ENCODE measurements at regions not wholly inside any gene's neighbourhood (a gene's known extent, or its start where the extent isn't known, plus 50 kb on each side); places are given as distances from the start of the nearest gene placed in this dataset.

GRCh38 chr18:41449612-41450011 is 505.4 kb upstream of the PIK3C3 start:
- no peak for DNase-seq

GRCh38 chr18:41444943-41445342 is 510.1 kb upstream of the PIK3C3 start:
- DNase-seq = no peak

- no peak for DNase-seq
These were observed 518.3 kb upstream of the PIK3C3 start for GRCh38 chr18:41436772-41437171.

GRCh38 chr18:41418598-41418997 is 536.4 kb upstream of the PIK3C3 start:
- no peak for DNase-seq

- DNase-seq = no peak
These were observed 539.0 kb upstream of the PIK3C3 start for GRCh38 chr18:41416044-41416443.

GRCh38 chr18:41410006-41410405 is 545.0 kb upstream of the PIK3C3 start:
- DNase-seq = no peak

- no peak for DNase-seq
These were observed 548.2 kb upstream of the PIK3C3 start for GRCh38 chr18:41406834-41407233.

DNA sequence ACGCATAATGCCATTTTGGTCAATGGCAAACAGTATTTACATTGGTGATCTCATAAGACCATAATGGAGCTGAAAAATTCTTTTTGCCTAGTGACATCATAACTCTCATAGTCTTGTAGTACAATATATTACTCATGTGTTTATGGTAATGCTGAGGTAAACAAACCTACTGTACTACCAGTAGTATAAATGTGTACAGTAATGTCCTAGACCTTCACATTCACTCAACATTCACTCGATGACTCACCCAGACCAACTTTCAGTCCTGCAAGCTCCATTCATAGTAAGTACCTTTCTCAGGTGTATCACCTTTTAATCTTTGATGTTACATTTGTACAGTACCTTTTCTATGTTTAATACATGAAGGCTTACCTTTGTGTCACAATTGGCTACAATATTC is 558.2 kb upstream of the PIK3C3 start:
- DNase-seq = no peak

GRCh38 chr18:41396211-41396610 is 558.8 kb upstream of the PIK3C3 start:
- no peak for DNase-seq

GRCh38 chr18:41395695-41396094 is 559.3 kb upstream of the PIK3C3 start:
- no peak for DNase-seq

DNA sequence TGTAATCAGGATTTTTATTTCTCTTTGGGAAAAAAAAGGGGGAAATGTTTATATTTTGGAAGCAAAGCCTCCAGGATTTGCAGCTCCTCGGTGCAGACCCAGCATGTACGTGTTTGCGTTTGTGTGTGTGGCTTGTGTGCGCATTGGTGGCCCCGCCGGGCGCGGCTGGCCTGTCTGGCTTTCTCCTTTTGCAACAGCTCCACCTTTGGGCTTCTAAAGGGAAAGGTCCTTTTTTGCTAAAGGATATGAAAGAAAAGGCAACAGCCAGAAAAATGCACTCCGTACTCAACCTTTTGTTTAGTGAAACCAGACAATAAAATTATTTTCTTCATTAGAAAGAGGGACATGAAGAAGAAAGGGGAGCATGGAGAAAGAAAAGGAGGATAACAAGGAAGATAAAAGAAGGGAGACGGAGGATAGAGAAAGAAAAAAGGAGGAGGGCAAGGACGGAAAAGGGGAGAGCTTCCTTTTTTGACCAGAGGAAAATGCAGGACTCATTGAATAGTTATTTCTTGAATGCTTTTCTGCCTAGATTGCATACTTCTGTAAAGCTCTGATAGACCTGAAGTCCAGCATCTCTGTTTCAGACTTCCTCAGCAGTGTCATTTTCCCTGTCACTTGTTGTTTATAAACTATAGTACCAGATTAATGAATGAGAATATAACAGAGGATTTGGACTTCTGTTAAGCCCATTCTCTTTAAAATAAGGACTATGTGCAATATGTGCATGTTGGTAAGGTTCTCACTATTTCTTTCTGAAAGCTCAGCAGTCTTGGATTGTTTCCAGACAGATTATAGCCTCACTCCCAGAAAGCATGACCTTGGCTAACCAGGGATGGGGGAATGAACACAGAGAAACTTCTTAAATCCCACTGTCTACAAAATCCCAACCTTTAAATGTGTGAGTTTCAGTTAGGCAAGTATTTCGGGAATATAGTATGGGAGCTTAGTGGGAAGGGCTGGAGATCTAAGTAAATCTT is 563.1 kb upstream of the PIK3C3 start:
- DNase-seq = peak; percentile 64

GRCh38 chr18:41390309-41390708 is 564.7 kb upstream of the PIK3C3 start:
- no peak for DNase-seq

- DNase-seq = peak; percentile 16
These were observed 576.4 kb upstream of the PIK3C3 start for GRCh38 chr18:41378598-41378997.

DNA sequence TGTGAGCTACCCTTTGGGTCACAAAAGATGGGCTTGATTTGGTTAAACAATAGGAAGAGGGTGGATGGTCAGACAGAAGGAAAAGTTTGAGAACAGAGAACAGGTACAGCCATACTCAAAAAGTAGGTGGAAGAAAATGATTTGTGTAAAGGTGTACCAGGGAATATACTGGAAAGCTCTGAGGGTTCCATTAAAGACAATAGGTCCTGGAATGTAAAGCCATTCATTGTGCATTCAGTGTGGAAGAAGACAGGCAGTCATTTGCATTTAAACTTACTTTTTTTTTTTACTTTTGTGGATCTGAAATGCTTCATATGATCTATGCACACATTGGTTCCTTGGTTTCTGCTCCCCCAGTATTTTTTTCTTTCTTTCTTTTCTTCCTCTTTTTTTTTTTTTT is 581.4 kb upstream of the PIK3C3 start:
- no peak for DNase-seq

DNA sequence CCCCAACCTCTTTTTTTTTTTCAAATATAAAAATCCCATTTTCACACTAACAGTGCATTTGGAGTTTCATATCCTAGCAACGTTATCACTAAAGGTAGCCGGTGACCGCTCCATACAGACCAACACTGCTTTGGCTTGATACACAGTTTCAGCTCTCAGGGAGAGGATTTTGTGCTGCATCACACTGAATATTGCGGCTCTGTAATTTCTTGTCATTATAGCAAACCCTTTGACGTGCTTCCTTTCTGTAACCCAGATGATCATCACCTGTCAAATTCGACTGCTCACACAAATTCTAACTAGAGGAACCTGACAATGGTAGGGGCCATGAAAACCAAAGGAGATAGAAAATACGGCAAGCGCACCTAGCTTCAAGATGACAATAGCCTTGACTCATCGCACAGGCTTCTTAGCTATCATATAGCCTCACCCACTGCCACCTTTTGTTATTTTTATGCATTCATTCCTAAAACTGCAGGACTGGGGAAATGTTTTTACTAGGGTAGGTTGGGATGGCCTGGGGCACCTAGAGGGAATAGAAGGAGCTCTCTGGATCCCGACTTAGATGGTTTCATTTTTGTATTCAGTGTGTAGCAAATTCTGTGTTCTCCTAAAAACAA is 582.9 kb upstream of the PIK3C3 start:
- no peak for DNase-seq

- DNase-seq = no peak
These were observed 583.6 kb upstream of the PIK3C3 start for GRCh38 chr18:41371156-41372045.

GRCh38 chr18:41370740-41371139 is 584.3 kb upstream of the PIK3C3 start:
- no peak for DNase-seq

DNA sequence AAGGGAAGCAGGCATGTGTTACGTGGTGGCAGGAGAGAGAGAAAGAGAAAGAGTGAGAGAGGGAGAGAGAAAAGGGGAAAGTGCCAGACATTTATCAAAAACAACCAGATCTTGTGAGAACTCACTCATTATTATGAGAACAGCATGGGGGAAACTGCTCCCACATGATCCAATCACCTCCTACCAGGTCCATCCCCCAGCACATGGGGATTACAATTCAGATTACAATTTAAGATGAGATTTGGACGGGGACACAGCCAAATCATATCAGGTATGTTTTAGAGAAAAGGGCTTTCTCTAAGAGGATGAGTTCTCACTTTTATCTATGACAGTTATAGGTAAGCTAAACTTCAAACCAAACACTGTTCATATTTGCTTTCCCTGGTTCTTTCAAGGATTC is 597.3 kb upstream of the PIK3C3 start:
- DNase-seq = no peak

DNA sequence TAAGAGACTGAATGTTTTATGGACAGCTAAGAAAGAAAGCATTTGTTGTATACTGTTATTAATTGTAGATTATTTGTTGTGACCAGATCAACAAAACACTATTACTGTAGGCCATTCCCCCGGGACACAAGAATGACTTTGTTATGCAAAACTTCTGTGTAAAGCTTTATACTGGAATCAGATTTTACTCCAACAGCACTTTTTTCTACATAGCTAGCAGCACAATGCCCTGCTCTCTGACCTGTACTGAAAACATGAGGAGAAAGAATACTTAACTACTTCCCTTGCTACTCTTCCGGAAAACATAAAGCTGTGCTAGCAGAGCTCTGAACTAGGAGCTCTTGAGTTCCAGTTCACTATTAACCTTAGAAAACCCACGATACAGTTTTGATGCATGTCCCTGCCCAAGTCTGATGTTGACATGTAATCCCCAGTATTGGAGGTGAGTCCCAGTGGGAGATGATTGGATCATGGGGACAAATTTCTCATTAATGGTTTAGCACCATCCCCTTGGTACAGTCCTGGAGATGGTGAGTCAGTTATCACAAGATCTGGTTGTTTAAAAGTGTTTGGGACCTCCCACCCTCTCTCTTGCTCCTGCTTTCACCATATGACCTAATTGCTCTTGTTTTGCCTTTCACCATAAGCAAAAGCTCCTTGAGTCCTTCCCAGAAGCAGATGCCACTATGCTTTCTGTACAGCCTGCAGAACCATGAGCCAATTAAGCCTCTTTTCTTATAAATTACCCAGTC is 601.1 kb upstream of the PIK3C3 start:
- no peak for DNase-seq

DNA sequence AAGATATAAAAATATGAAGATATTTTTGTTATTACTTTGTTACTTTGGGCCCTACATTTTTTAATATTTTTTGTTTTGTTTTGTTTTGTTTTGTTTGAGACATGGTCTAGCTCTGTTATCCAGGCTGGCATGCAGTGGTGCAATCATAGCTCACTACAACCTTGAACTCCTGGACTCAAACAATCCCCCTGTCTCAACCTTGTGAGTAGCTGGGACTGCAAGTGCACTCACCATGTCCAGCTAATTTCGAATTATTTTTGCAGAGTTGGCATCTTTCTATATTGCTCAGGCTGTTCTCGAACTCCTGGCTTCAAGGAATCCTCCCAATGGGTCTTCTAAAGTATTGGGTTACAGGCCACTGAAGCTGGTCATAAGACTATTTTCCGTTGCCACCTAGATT is 603.6 kb upstream of the PIK3C3 start:
- DNase-seq = no peak

DNA sequence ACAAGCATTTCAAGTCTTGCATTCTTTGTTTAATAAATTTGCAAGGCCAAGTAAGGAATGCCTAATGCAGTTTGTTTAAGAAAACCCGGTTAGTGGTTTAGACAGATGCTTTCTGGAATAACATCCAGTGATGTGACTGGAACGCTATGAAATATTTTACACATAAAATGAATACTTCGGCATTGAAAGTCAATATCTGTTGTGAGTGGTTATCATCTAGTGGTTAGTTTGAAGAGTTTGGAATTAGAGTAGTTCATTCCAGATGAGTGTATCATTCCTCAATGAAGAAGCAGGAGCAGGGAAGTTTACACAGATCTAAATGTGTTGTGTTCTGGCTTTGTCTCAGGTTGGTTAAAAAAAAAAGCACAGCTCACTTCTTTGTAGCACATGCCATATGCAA is 608.0 kb upstream of the PIK3C3 start:
- no peak for DNase-seq

GRCh38 chr18:41343808-41344207 is 611.2 kb upstream of the PIK3C3 start:
- no peak for DNase-seq

DNA sequence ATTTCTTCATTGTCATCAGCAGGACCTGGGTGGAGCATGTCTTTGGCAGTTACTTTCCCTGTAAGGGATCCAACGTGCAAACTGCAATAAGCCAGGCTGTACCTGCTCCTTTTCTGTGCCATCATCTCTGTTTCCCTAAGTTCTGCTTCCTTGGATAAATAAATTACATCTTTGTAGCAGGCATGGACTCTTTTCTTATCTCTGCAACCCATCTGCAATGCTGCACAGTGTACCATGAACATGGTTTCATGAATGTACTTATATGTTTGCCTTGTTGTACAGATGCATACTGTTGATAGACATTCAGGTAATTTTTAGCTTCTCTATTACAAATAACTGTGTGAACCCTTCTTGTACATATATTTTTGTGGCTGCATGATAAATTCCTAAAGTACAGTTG is 616.7 kb upstream of the PIK3C3 start:
- DNase-seq = no peak
